HepG2 (cell line): ENCODE measurements at regions not wholly inside any gene's neighbourhood (a gene's known extent, or its start where the extent isn't known, plus 50 kb on each side); places are given as distances from the start of the nearest gene placed in this dataset.
A peak's percentile ranks its signal among the peaks of the same experiment; 100 is the strongest.

Source experiments
- HMG20B ChIP-seq: conservative IDR thresholded peaks from 2 replicates; pipeline ENCODE4 v1.6.1; 2016; ENCODE audit warnings: missing genetic modification reagents, missing compliant biosample characterization
- KLF12 ChIP-seq: sonication (generic); formaldehyde crosslinking; IDR thresholded peaks from 2 replicates; pipeline ENCODE4 v1.4.0; 2020; ENCODE audit warnings: missing genetic modification reagents, borderline replicate concordance
- POGK ChIP-seq: sonication (generic); formaldehyde crosslinking; conservative IDR thresholded peaks from 2 replicates; pipeline ENCODE4 v1.8.0; 2022; ENCODE audit warnings: mild to moderate bottlenecking, moderate library complexity, missing genetic modification reagents
- REL ChIP-seq: sonication (generic); formaldehyde crosslinking; conservative IDR thresholded peaks from 2 replicates; pipeline ENCODE4 v1.8.0; 2022; ENCODE audit warnings: mild to moderate bottlenecking, missing genetic modification reagents, moderate library complexity
- SOX13 ChIP-seq, 3 experiments: fragments of 450-650 bp in 1 of 3; sonication (generic) in 1 of 3; formaldehyde crosslinking in 1 of 3; IDR thresholded peaks in 2 of 3; conservative IDR thresholded peaks in 1 of 3; 2 replicates each; pipeline versions ENCODE4 v1.5.0 to v1.6.1; 2016 to 2020; ENCODE audit warnings: antibody characterized with exemption in 1 of 3, mild to moderate bottlenecking in 1 of 3, missing compliant biosample characterization in 1 of 3, missing genetic modification reagents in 1 of 3, moderate library complexity in 1 of 3
- ZHX2 ChIP-seq, 2 experiments: sonication (generic) in 1 of 2; formaldehyde crosslinking in 1 of 2; IDR thresholded peaks; 2 replicates each; pipeline versions ENCODE4 v1.6.1 to v1.9.0; 2014 to 2022; ENCODE audit warnings: antibody characterized with exemption in 1 of 2, borderline replicate concordance in 1 of 2, inconsistent platforms in 1 of 2, low read depth in 1 of 2, missing genetic modification reagents in 1 of 2
- ZMYM3 ChIP-seq: sonication (generic); formaldehyde crosslinking; IDR thresholded peaks from 2 replicates; pipeline ENCODE4 v1.5.1; 2020; ENCODE audit warnings: mild to moderate bottlenecking, missing genetic modification reagents
- ZNF138 ChIP-seq: sonication (generic); formaldehyde crosslinking; IDR thresholded peaks from 2 replicates; pipeline ENCODE4 v1.5.0; 2020; ENCODE audit warnings: mild to moderate bottlenecking, low read depth, missing genetic modification reagents
- ZNF280B ChIP-seq: sonication (generic); formaldehyde crosslinking; IDR thresholded peaks from 2 replicates; pipeline ENCODE4 v1.5.0; 2020; ENCODE audit warnings: missing genetic modification reagents, mild to moderate bottlenecking, borderline replicate concordance
- ZNF790 ChIP-seq: sonication (generic); formaldehyde crosslinking; IDR thresholded peaks from 2 replicates; pipeline ENCODE4 v1.8.0; 2022; ENCODE audit warnings: missing genetic modification reagents, mild to moderate bottlenecking, borderline replicate concordance
- ZSCAN29 ChIP-seq: sonication (generic); formaldehyde crosslinking; conservative IDR thresholded peaks from 2 replicates; pipeline ENCODE4 v1.4.0; 2020; ENCODE audit warnings: mild to moderate bottlenecking, missing genetic modification reagents
- ZSCAN9 ChIP-seq: IDR thresholded peaks from 2 replicates; pipeline ENCODE4 v1.6.1; 2016; ENCODE audit warnings: borderline replicate concordance
- TF ChIP-seq, protein P1 (sequence below): sonication (generic); formaldehyde crosslinking; IDR thresholded peaks from 2 replicates; pipeline ENCODE4 v1.4.0; 2020; ENCODE audit warnings: low read depth, mild to moderate bottlenecking, missing genetic modification reagents
- TF ChIP-seq, protein P2 (sequence below): sonication (generic); formaldehyde crosslinking; IDR thresholded peaks from 2 replicates; pipeline ENCODE4 v1.8.0; 2022; ENCODE audit warnings: mild to moderate bottlenecking, missing genetic modification reagents, moderate library complexity

DNA sequence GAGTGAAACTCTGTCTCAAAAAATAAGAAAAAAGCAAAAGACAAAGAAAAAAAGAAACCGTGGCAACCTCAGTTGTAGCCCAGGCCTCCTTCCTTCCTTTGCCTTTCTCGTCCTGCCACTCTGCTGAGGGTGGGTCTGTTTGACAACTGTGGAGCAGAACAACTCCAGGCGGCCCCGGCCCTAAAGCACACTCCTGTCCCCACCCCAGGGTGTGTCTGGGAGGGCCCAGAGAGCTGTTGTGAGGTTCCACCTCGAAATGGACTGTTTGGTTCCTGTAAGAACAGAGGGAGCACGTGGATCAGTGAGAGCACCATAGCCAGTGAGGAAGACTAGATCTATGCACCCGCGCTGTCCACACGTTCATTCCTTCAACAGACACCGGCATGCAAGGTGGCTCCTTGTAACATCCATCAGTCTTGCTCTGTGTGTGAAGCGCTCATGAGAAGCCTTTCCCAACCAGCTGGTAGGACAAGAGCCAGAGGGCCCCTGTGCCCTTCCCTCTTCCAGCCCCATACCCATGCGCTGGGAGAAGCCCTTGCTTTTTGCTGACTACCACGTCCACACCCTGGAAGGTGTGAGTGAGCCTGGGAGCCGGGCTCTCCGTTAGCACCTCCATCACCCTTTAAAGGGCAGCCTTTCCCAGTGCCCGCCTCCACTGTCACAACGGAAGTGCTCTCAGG lies 61.6 kb downstream of the SOWAHC start (continued):
- TF ChIP-seq, protein P1, sequence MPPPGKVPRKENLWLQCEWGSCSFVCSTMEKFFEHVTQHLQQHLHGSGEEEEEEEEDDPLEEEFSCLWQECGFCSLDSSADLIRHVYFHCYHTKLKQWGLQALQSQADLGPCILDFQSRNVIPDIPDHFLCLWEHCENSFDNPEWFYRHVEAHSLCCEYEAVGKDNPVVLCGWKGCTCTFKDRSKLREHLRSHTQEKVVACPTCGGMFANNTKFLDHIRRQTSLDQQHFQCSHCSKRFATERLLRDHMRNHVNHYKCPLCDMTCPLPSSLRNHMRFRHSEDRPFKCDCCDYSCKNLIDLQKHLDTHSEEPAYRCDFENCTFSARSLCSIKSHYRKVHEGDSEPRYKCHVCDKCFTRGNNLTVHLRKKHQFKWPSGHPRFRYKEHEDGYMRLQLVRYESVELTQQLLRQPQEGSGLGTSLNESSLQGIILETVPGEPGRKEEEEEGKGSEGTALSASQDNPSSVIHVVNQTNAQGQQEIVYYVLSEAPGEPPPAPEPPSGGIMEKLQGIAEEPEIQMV (CRISPR knock-in tag): no peak
- peak; percentile 50; the same call in 1 of the 2 replicates for TF ChIP-seq ZNF280B
- no peak for TF ChIP-seq SOX13 (IDR thresholded peaks at IDR 0.05)
- no peak for TF ChIP-seq SOX13 (CRISPR knock-in tag; conservative IDR thresholded peaks at IDR 0.05 in 1 of 2, IDR thresholded peaks at IDR 0.05 in 1 of 2)
- no peak for TF ChIP-seq ZSCAN9
- no peak for TF ChIP-seq ZNF138
- TF ChIP-seq ZMYM3 (CRISPR knock-in tag): no peak
- TF ChIP-seq HMG20B (CRISPR knock-in tag): no peak
- TF ChIP-seq POGK: 0 out of 2 replicates have a peak, but pooled peaks have one; percentile 10
- TF ChIP-seq ZHX2 (IDR thresholded peaks at IDR 0.05; ENCODE audit: low read depth): no peak
- no peak for TF ChIP-seq ZHX2 (CRISPR knock-in tag; IDR thresholded peaks at IDR 0.05; ENCODE audit: borderline replicate concordance)
- no peak for TF ChIP-seq ZSCAN29 (CRISPR knock-in tag)
- no peak for TF ChIP-seq KLF12 (CRISPR knock-in tag)
- no peak for TF ChIP-seq REL (CRISPR knock-in tag)
- TF ChIP-seq, protein P2, sequence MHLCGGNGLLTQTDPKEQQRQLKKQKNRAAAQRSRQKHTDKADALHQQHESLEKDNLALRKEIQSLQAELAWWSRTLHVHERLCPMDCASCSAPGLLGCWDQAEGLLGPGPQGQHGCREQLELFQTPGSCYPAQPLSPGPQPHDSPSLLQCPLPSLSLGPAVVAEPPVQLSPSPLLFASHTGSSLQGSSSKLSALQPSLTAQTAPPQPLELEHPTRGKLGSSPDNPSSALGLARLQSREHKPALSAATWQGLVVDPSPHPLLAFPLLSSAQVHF (CRISPR knock-in tag): no peak
- TF ChIP-seq ZNF790 (CRISPR knock-in tag): no peak
